ENCODE measurements at regions not wholly inside any gene's neighbourhood (a gene's known extent, or its start where the extent isn't known, plus 50 kb on each side); places are given as distances from the start of the nearest gene placed in this dataset.

- FAIRE-seq: no peak
- H3K36me3 ChIP-seq (ENCODE audit: control insufficient read depth, insufficient read depth, low read length): no peaks in the 10 kb centered on the region
- TF ChIP-seq CTCF (IDR thresholded peaks at IDR 0.05; ENCODE audit: insufficient read depth, low read length, severe bottlenecking): no peak
- no peaks in the 10 kb centered on the region for H3K27me3 ChIP-seq (ENCODE audit: control insufficient read depth, insufficient read depth, low read length)
- H3K4me3 ChIP-seq (ENCODE audit: low read depth, low read length): no peak overlapping the region
- DNase-seq (ENCODE audit: low read depth): no peak
These were observed 252.4 kb upstream of the PHF14 start for GRCh38 chr7:10721289-10721688.

GRCh38 chr7:10723832-10724231, 249.8 kb upstream of the PHF14 start:
- no peaks in the 10 kb centered on the region for H3K36me3 ChIP-seq (ENCODE audit: control insufficient read depth, insufficient read depth, low read length)
- DNase-seq (ENCODE audit: low read depth): no peak
- H3K4me3 ChIP-seq (ENCODE audit: low read depth, low read length): no peak overlapping the region
- no peak for FAIRE-seq
- no peaks in the 10 kb centered on the region for H3K27me3 ChIP-seq (ENCODE audit: control insufficient read depth, insufficient read depth, low read length)
- no peak for TF ChIP-seq CTCF (IDR thresholded peaks at IDR 0.05; ENCODE audit: insufficient read depth, low read length, severe bottlenecking)

- Histone ChIP-seq H3K27me3 (ENCODE audit: control insufficient read depth, insufficient read depth, low read length) (no peaks in the 10 kb centered on the region), H3K4me3 (ENCODE audit: low read depth, low read length) (no peak overlapping the region), H3K36me3 (ENCODE audit: control insufficient read depth, insufficient read depth, low read length) (no peaks in the 10 kb centered on the region)
- DNase-seq (ENCODE audit: low read depth) (no peak), FAIRE-seq (no peak)
- no peak for TF ChIP-seq CTCF (IDR thresholded peaks at IDR 0.05; ENCODE audit: insufficient read depth, low read length, severe bottlenecking)
These were observed 249.2 kb upstream of the PHF14 start for GRCh38 chr7:10724449-10724848.

- TF ChIP-seq CTCF (IDR thresholded peaks at IDR 0.05; ENCODE audit: insufficient read depth, low read length, severe bottlenecking): no peak
- DNase-seq (ENCODE audit: low read depth) (no peak), FAIRE-seq (no peak)
These were observed 246.0 kb upstream of the PHF14 start for GRCh38 chr7:10727636-10728035.

GRCh38 chr7:10731253-10731773, 242.4 kb upstream of the PHF14 start:
- H3K36me3 ChIP-seq (ENCODE audit: control insufficient read depth, insufficient read depth, low read length): no peaks in the 10 kb centered on the region
- DNase-seq (ENCODE audit: low read depth): no peak
- FAIRE-seq: no peak
- H3K27me3 ChIP-seq (ENCODE audit: control insufficient read depth, insufficient read depth, low read length): no peaks in the 10 kb centered on the region
- H3K4me3 ChIP-seq (ENCODE audit: low read depth, low read length): no peak overlapping the region
- no peak for TF ChIP-seq CTCF (IDR thresholded peaks at IDR 0.05; ENCODE audit: insufficient read depth, low read length, severe bottlenecking)

More at GRCh38 chr7:10727636-10728035, 246.0 kb upstream of the PHF14 start:
- no peak overlapping the region for H3K4me3 ChIP-seq (ENCODE audit: low read depth, low read length)
- no peaks in the 10 kb centered on the region for H3K27me3 ChIP-seq (ENCODE audit: control insufficient read depth, insufficient read depth, low read length)
- H3K36me3 ChIP-seq (ENCODE audit: control insufficient read depth, insufficient read depth, low read length): no peaks in the 10 kb centered on the region

- H3K4me3 ChIP-seq (ENCODE audit: low read depth, low read length): no peak overlapping the region
- H3K36me3 ChIP-seq (ENCODE audit: control insufficient read depth, insufficient read depth, low read length): no peaks in the 10 kb centered on the region
- FAIRE-seq (no peak), DNase-seq (ENCODE audit: low read depth) (no peak)
- no peak for TF ChIP-seq CTCF (IDR thresholded peaks at IDR 0.05; ENCODE audit: insufficient read depth, low read length, severe bottlenecking)
- no peaks in the 10 kb centered on the region for H3K27me3 ChIP-seq (ENCODE audit: control insufficient read depth, insufficient read depth, low read length)
These were observed 239.9 kb upstream of the PHF14 start for GRCh38 chr7:10733747-10734146.
